ENCODE measurements at regions not wholly inside any gene's neighbourhood (a gene's known extent, or its start where the extent isn't known, plus 50 kb on each side); places are given as distances from the start of the nearest gene placed in this dataset.

DNA sequence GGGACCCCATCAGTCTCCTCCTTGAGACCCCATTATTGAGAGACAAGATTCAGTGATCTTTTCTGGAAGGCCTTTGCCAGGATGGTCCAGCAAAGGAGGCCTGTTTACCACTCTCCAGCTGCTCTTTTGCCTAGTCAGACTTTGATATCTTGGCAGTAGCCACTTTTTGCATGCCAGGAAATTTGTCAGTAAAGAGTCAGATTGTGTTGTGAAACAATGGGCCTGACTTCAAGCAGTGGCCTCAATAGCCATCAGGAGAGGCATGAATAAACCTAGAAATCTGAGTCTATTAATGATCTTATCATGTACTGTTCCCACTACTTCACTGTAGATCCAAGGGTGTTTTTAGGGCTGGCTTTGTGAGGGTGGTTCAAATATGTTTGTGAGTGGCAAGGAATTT is 479.4 kb downstream of the JRKL start:
- H3K79me2 ChIP-seq (ENCODE audit: control insufficient read depth, insufficient read depth, low read length): no peaks in the 10 kb centered on the region
- CTCF ChIA-PET (ENCODE audit: low intra/inter-chr PET ratio): no interaction called here
- no TSS peak for BruUV-seq (replicated peaks)
- no peaks in the 10 kb centered on the region for H3K27me3 ChIP-seq (ENCODE audit: control insufficient read depth in 2 of 2, insufficient read depth in 2 of 2, low read length in 2 of 2)
- no peak overlapping the region for H3K4me3 ChIP-seq
- in situ Hi-C loops (cut with MboI): no loop called here
- H3K4me1 ChIP-seq (replicated peaks in 1 of 2; ENCODE audit: control insufficient read depth in 2 of 2, insufficient read depth in 2 of 2, low read length in 2 of 2): no peaks in the 10 kb centered on the region
- H2AFZ ChIP-seq (ENCODE audit: low read depth, low read length): no peak overlapping the region
- no peak for FAIRE-seq
- no peaks in the 10 kb centered on the region for H3K36me3 ChIP-seq (ENCODE audit: control insufficient read depth, insufficient read depth, low read length)
- no peaks in the 10 kb centered on the region for H4K20me1 ChIP-seq (replicated peaks; ENCODE audit: control insufficient read depth, insufficient read depth, low read length)
- POLR2A ChIA-PET: no interaction called here
- no peaks in the 10 kb centered on the region for H3K9me1 ChIP-seq (ENCODE audit: control insufficient read depth, insufficient read depth, low read length)
- no peak for ATAC-seq
- no peaks in the 10 kb centered on the region; the same call in none of the 2 replicates for H3K9me3 ChIP-seq (replicated peaks; ENCODE audit: control insufficient read depth, insufficient read depth, low read depth, low read length)
- intact Hi-C loops (cut with micrococcal nuclease): no loop called here
- DNase-seq (ENCODE audit: extremely low read depth in 1 of 4, low spot score in 3 of 4): no peak
- H3K9ac ChIP-seq (ENCODE audit: insufficient read depth in 1 of 2, low read depth in 2 of 2, low read length in 2 of 2): no peak overlapping the region
- no peak overlapping the region for H3K4me2 ChIP-seq (ENCODE audit: insufficient read depth, low read length)
- no peak overlapping the region for H3K27ac ChIP-seq (ENCODE audit: extremely low read depth, low read depth, low read length)
- TF ChIP-seq, protein P1, sequence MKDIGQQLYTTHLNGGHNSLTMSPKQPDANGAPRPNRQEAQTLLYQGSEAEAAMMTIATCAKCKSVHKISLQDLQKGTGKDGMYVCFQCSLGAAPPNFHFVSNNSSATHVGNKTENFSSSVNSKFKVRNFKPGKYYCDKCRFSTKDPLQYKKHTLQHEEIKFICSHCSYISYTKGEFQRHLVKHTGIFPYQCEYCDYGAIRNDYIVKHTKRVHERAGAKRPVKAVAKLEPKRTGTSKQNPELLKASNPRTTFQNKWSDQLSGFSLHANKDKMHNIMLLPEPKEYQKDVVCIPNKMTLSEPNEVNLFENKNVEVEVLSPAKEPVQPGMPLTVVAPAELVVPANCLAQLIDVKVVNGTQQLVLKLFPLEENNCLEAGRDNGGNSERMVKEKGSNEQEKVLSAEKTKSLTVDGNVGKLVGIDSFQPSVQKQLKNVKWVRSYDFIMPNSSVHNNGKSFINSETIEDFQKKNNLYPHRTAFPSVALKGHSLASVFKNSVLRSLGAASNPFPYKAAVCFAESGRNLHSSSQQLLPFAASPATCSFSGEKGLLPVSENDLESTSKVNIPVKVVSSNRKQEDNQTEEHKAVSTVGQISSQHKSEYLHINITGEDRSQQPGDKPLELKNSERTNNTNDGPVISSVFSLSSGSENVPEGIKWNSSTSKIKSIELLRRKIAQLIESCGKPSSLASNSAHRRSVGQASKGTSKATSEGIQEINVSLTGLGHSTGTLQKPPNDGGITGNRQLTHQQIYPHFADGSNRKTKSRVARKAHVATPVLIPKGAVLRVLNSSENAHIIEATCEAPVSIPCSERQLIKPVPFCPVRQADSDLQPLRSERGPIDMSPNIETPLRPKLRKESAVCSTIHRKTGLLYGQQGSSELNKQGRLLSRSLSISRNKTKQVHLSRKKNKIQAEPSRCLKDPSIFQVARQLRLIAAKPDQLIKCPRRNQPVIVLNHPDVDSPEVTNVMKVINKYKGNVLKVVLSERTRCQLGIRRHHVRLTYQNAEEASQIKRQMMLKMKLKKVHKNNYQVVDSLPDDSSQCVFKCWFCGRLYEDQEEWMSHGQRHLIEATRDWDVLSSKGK (CRISPR knock-in tag; IDR thresholded peaks at IDR 0.05): no peak
- TF ChIP-seq MAFF (IDR thresholded peaks at IDR 0.05; ENCODE audit: low read length) (no peak), TFE3 (CRISPR knock-in tag; IDR thresholded peaks at IDR 0.05) (no peak), PATZ1 (CRISPR knock-in tag; IDR thresholded peaks at IDR 0.05; ENCODE audit: borderline replicate concordance) (no peak), ETV1 (tag; conservative IDR thresholded peaks at IDR 0.05; ENCODE audit: low read depth) (no peak), MIER1 (IDR thresholded peaks at IDR 0.05; ENCODE audit: low read depth) (no peak), ZNF77 (CRISPR knock-in tag; IDR thresholded peaks at IDR 0.05) (no peak), ZKSCAN8 (CRISPR knock-in tag; IDR thresholded peaks at IDR 0.05) (no peak)
- TF ChIP-seq, protein P2, sequence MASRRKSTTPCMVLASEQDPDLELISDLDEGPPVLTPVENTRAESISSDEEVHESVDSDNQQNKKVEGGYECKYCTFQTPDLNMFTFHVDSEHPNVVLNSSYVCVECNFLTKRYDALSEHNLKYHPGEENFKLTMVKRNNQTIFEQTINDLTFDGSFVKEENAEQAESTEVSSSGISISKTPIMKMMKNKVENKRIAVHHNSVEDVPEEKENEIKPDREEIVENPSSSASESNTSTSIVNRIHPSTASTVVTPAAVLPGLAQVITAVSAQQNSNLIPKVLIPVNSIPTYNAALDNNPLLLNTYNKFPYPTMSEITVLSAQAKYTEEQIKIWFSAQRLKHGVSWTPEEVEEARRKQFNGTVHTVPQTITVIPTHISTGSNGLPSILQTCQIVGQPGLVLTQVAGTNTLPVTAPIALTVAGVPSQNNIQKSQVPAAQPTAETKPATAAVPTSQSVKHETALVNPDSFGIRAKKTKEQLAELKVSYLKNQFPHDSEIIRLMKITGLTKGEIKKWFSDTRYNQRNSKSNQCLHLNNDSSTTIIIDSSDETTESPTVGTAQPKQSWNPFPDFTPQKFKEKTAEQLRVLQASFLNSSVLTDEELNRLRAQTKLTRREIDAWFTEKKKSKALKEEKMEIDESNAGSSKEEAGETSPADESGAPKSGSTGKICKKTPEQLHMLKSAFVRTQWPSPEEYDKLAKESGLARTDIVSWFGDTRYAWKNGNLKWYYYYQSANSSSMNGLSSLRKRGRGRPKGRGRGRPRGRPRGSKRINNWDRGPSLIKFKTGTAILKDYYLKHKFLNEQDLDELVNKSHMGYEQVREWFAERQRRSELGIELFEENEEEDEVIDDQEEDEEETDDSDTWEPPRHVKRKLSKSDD (conservative IDR thresholded peaks at IDR 0.05; ENCODE audit: low read length): no peak
- TF ChIP-seq, protein P3, sequence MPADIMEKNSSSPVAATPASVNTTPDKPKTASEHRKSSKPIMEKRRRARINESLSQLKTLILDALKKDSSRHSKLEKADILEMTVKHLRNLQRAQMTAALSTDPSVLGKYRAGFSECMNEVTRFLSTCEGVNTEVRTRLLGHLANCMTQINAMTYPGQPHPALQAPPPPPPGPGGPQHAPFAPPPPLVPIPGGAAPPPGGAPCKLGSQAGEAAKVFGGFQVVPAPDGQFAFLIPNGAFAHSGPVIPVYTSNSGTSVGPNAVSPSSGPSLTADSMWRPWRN (IDR thresholded peaks at IDR 0.05; ENCODE audit: low read depth): no peak

Measured in K562 (cell line).